HEK293T (cell line): ENCODE measurements at regions not wholly inside any gene's neighbourhood (a gene's known extent, or its start where the extent isn't known, plus 50 kb on each side); places are given as distances from the start of the nearest gene placed in this dataset.

Experiments used
- BHLHE40 ChIP-seq: fragments of 450-650 bp; IDR thresholded peaks from 2 replicates; pipeline ENCODE4 v1.6.1; 2016; ENCODE audit warnings: mild to moderate bottlenecking, moderate library complexity, borderline replicate concordance
- FOXA1 ChIP-seq: fragments of 450-650 bp; IDR thresholded peaks from 2 replicates; pipeline ENCODE4 v1.6.1; 2016; ENCODE audit warnings: mild to moderate bottlenecking
- FOXM1 ChIP-seq: fragments of 450-650 bp; IDR thresholded peaks from 2 replicates; pipeline ENCODE4 v1.6.1; 2017; ENCODE audit warnings: mild to moderate bottlenecking, borderline replicate concordance
- SP1 ChIP-seq: fragments of 450-650 bp; IDR thresholded peaks from 2 replicates; pipeline ENCODE4 v1.6.1; 2017
- TARDBP ChIP-seq: fragments of 450-650 bp; IDR thresholded peaks from 2 replicates; pipeline ENCODE4 v1.6.1; 2016

GRCh38 chr13:104854698-104855097 is 1680.8 kb downstream of the EFNB2 start:
- TF ChIP-seq SP1: no peak
- TF ChIP-seq FOXM1: no peak
- TF ChIP-seq FOXA1: no peak
- TF ChIP-seq BHLHE40: no peak
- TF ChIP-seq TARDBP: no peak
